Breast epithelium (tissue), 3 donors: ENCODE measurements at regions not wholly inside any gene's neighbourhood (a gene's known extent, or its start where the extent isn't known, plus 50 kb on each side); places are given as distances from the start of the nearest gene placed in this dataset.

ENCODE experiments used
- POLR2A ChIP-seq: fragments of 450-650 bp; IDR thresholded peaks from one replicate; pipeline ENCODE4 v1.6.1; 2016; ENCODE audit warnings: antibody characterized with exemption, mild to moderate bottlenecking, moderate library complexity
- POLR2AphosphoS5 ChIP-seq, 3 donors: sonication (generic); formaldehyde crosslinking; IDR thresholded peaks; one replicate each; pipeline ENCODE4 v1.6.1; 2017; ENCODE audit warnings: antibody characterized with exemption in 3 of 3
- TF ChIP-seq, protein P1 (sequence below), 3 donors: fragments of 450-650 bp; IDR thresholded peaks; one replicate each; pipeline ENCODE4 v1.5.1; 2016 to 2017; ENCODE audit warnings: antibody characterized with exemption in 3 of 3, mild to moderate bottlenecking in 3 of 3, moderate library complexity in 3 of 3

DNA sequence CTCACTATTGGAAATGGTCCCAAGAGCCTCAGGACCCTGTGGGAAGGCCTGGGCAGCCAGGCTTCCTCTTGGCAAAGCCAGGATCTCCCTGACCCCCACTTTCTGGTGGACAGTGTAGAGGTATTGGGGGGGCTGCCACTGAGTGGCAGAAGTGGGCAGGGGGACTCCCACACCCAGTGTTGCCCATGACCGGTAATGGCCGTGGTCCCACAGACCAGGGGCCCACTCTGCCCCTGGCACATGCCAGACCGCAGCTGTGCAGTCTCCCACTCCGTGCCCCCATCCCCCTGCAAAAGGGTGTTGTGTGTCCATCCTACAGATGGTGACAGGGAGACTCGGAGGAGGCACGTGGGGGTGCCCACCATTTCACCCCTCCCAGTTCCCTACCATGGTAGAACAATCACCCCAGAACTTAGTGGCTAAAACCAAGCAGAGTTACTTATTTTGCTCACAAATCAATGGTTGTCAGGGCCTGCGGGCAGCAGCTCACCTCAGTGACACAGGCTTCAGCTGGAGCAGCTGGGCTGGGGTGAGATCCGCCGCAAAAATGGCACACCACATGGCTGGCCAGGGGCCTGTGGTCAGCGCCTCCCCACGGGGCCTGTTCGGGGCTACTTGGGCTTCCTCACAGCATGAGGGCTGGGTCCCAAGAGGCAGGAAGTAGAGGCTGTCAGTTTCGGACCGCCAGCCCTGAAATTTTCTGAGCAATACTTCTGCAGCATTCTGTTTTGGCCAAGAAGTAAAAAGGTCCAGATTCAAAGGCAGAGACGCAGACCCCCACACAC is 59.0 kb upstream of the ZNF469 start:
- TF ChIP-seq, protein P1, sequence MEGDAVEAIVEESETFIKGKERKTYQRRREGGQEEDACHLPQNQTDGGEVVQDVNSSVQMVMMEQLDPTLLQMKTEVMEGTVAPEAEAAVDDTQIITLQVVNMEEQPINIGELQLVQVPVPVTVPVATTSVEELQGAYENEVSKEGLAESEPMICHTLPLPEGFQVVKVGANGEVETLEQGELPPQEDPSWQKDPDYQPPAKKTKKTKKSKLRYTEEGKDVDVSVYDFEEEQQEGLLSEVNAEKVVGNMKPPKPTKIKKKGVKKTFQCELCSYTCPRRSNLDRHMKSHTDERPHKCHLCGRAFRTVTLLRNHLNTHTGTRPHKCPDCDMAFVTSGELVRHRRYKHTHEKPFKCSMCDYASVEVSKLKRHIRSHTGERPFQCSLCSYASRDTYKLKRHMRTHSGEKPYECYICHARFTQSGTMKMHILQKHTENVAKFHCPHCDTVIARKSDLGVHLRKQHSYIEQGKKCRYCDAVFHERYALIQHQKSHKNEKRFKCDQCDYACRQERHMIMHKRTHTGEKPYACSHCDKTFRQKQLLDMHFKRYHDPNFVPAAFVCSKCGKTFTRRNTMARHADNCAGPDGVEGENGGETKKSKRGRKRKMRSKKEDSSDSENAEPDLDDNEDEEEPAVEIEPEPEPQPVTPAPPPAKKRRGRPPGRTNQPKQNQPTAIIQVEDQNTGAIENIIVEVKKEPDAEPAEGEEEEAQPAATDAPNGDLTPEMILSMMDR (IDR thresholded peaks at IDR 0.05), result no peak
- TF ChIP-seq POLR2A, result no peak
- TF ChIP-seq POLR2AphosphoS5 (IDR thresholded peaks at IDR 0.05), result no peak
